HCT116 (cell line): ENCODE measurements at regions not wholly inside any gene's neighbourhood (a gene's known extent, or its start where the extent isn't known, plus 50 kb on each side); places are given as distances from the start of the nearest gene placed in this dataset.

Source experiments
- CBX3 ChIP-seq: IDR thresholded peaks from 2 replicates; pipeline ENCODE4 v1.6.1; 2012; ENCODE audit warnings: low read depth
- CEBPB ChIP-seq: IDR thresholded peaks from 2 replicates; pipeline ENCODE4 v1.6.1; 2012; ENCODE audit warnings: low read depth
- EZH2 ChIP-seq: fragments of 200-600 bp; sonication (generic); IDR thresholded peaks from 2 replicates; pipeline ENCODE4 v1.6.1; 2017; ENCODE audit warnings: antibody characterized with exemption, mixed run types
- JUND ChIP-seq: IDR thresholded peaks from 2 replicates; pipeline ENCODE4 v1.6.1; 2012
- POLR2A ChIP-seq: IDR thresholded peaks from 2 replicates; pipeline ENCODE4 v1.7.0; 2011; ENCODE audit warnings: borderline replicate concordance; ENCODE audit not compliant: insufficient read depth, insufficient read length; ENCODE audit errors: extremely low read depth
- POLR2AphosphoS5 ChIP-seq: IDR thresholded peaks from 2 replicates; pipeline ENCODE4 v1.6.1; 2011; ENCODE audit warnings: mild to moderate bottlenecking, low read depth, low read length, moderate library complexity
- SRF ChIP-seq: IDR thresholded peaks from 2 replicates; pipeline ENCODE4 v1.6.1; 2012; ENCODE audit warnings: low read depth
- TCF7L2 ChIP-seq: IDR thresholded peaks from 2 replicates; pipeline ENCODE4 v1.7.0; 2011; ENCODE audit warnings: borderline replicate concordance, inconsistent platforms; ENCODE audit not compliant: insufficient read depth, insufficient read length; ENCODE audit errors: extremely low read depth
- ZNF274 ChIP-seq: fragments of 200-500 bp; sonication (Bioruptor generic); IDR thresholded peaks from 2 replicates; pipeline ENCODE4 v1.6.1; 2014; ENCODE audit warnings: mild to moderate bottlenecking, low read depth, low read length, inconsistent platforms
- TF ChIP-seq, protein P1 (sequence below), 3 experiments: fragments of 200-600 bp in 1 of 3; sonication (generic) in 1 of 3; IDR thresholded peaks in 2 of 3; conservative IDR thresholded peaks in 1 of 3; 2 replicates each; pipeline ENCODE4 v1.5.1; 2012 to 2017; ENCODE audit warnings: low read depth in 2 of 3, low read length in 2 of 3, antibody characterized with exemption in 1 of 3, borderline replicate concordance in 1 of 3, control low read depth in 1 of 3, mild to moderate bottlenecking in 1 of 3, mixed read lengths in 1 of 3, mixed run types in 1 of 3, moderate library complexity in 1 of 3; ENCODE audit not compliant: insufficient read depth in 1 of 3
- TF ChIP-seq, protein P2 (sequence below): IDR thresholded peaks from 2 replicates; pipeline ENCODE4 v1.6.1; 2012
- TF ChIP-seq, protein P3 (sequence below): IDR thresholded peaks from 2 replicates; pipeline ENCODE4 v1.6.1; 2012; ENCODE audit warnings: low read depth
- TF ChIP-seq, protein P4 (sequence below): IDR thresholded peaks from 2 replicates; pipeline ENCODE4 v1.6.1; 2011; ENCODE audit warnings: mild to moderate bottlenecking, low read length, moderate library complexity; ENCODE audit not compliant: insufficient replicate concordance; ENCODE audit errors: extremely low read depth

DNA sequence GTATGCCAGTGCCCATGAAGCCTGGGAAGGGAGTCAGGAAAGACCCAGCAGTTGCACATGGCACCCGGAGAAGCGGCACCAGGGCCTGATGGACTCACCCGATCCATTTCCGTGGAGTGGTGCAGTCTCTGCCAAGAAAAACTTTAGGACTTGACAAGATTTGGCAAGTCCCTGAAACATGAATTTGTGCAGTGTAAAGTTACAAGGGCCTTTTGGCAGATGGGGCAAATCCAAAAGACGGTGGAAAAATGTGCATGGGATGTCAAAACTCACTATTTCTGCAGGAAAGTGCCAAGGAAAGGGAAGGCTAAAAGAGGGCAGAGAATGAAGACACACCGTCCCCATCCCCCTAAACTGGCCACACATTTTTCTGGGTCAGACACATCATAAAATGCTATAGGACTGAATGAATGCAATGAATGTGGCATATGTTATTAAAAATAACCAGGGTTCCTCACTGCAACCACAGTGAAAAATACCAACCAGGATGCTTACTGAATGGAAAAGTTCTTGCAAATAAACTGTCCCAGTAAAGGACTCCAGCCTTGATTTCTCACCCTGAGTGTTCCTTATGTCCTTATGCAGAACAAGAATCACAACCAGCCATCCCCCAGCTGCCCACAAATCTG, 173.5 kb upstream of the SIX2 start:
- TF ChIP-seq, protein P1, sequence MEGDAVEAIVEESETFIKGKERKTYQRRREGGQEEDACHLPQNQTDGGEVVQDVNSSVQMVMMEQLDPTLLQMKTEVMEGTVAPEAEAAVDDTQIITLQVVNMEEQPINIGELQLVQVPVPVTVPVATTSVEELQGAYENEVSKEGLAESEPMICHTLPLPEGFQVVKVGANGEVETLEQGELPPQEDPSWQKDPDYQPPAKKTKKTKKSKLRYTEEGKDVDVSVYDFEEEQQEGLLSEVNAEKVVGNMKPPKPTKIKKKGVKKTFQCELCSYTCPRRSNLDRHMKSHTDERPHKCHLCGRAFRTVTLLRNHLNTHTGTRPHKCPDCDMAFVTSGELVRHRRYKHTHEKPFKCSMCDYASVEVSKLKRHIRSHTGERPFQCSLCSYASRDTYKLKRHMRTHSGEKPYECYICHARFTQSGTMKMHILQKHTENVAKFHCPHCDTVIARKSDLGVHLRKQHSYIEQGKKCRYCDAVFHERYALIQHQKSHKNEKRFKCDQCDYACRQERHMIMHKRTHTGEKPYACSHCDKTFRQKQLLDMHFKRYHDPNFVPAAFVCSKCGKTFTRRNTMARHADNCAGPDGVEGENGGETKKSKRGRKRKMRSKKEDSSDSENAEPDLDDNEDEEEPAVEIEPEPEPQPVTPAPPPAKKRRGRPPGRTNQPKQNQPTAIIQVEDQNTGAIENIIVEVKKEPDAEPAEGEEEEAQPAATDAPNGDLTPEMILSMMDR (IDR thresholded peaks at IDR 0.05 in 2 of 3, conservative IDR thresholded peaks at IDR 0.05 in 1 of 3; ENCODE audit: borderline replicate concordance in 1 of 3, insufficient read depth in 1 of 3, low read depth in 2 of 3, low read length in 2 of 3): no peak
- TF ChIP-seq POLR2AphosphoS5 (no peak), TCF7L2 (no peak), SRF (no peak), POLR2A (no peak), EZH2 (no peak), JUND (no peak), ZNF274 (no peak), CBX3 (no peak), CEBPB (no peak)
- TF ChIP-seq, protein P2, sequence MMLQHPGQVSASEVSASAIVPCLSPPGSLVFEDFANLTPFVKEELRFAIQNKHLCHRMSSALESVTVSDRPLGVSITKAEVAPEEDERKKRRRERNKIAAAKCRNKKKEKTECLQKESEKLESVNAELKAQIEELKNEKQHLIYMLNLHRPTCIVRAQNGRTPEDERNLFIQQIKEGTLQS: no peak
- TF ChIP-seq, protein P3, sequence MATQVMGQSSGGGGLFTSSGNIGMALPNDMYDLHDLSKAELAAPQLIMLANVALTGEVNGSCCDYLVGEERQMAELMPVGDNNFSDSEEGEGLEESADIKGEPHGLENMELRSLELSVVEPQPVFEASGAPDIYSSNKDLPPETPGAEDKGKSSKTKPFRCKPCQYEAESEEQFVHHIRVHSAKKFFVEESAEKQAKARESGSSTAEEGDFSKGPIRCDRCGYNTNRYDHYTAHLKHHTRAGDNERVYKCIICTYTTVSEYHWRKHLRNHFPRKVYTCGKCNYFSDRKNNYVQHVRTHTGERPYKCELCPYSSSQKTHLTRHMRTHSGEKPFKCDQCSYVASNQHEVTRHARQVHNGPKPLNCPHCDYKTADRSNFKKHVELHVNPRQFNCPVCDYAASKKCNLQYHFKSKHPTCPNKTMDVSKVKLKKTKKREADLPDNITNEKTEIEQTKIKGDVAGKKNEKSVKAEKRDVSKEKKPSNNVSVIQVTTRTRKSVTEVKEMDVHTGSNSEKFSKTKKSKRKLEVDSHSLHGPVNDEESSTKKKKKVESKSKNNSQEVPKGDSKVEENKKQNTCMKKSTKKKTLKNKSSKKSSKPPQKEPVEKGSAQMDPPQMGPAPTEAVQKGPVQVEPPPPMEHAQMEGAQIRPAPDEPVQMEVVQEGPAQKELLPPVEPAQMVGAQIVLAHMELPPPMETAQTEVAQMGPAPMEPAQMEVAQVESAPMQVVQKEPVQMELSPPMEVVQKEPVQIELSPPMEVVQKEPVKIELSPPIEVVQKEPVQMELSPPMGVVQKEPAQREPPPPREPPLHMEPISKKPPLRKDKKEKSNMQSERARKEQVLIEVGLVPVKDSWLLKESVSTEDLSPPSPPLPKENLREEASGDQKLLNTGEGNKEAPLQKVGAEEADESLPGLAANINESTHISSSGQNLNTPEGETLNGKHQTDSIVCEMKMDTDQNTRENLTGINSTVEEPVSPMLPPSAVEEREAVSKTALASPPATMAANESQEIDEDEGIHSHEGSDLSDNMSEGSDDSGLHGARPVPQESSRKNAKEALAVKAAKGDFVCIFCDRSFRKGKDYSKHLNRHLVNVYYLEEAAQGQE: no peak
- TF ChIP-seq, protein P4, sequence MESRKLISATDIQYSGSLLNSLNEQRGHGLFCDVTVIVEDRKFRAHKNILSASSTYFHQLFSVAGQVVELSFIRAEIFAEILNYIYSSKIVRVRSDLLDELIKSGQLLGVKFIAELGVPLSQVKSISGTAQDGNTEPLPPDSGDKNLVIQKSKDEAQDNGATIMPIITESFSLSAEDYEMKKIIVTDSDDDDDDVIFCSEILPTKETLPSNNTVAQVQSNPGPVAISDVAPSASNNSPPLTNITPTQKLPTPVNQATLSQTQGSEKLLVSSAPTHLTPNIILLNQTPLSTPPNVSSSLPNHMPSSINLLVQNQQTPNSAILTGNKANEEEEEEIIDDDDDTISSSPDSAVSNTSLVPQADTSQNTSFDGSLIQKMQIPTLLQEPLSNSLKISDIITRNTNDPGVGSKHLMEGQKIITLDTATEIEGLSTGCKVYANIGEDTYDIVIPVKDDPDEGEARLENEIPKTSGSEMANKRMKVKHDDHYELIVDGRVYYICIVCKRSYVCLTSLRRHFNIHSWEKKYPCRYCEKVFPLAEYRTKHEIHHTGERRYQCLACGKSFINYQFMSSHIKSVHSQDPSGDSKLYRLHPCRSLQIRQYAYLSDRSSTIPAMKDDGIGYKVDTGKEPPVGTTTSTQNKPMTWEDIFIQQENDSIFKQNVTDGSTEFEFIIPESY: no peak
